ENCODE measurements at regions not wholly inside any gene's neighbourhood (a gene's known extent, or its start where the extent isn't known, plus 50 kb on each side); places are given as distances from the start of the nearest gene placed in this dataset.

DNA sequence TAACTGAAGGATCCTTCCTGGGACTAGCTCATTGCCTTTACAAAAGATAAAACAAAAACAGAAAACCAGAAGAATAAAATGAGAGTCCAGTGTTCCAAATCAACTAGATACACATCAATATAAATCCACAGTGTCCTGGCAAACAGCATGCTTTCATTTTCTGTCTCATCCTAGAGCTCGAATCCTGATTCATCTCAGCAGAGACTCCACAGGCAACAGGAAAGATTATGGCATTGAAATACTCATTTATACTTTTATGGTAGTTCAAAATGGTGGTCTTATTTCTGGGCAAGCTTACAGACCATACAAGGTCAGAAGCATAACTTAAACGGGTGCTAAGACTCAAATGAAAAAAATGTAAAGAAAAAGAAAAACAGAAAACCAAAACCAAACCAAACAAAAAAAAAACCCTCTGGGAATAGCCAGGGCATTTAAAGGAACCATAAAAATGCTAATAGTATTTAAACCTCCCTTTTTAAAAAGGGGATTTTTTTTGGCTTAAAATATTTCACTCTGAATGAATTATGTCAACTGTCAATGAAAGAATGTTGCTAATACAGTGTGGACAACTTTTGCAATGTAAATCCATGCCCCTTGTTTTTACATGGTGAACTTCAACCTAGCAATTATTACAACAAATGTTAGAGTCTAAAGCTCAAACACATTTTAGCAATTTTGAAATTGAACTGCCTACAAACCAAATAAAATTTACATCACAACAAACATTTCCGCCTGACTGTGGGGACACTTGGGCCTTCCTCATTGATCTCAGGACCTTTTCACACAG is 57.9 kb downstream of the GPR101 start:
- Histone ChIP-seq H3K23ac (ENCODE audit: low read depth, low read length, poor library complexity) (no peak overlapping the region), H2BK120ac (ENCODE audit: low read depth, low read length) (no peak overlapping the region), H4K8ac (ENCODE audit: low read depth, low read length) (no peak overlapping the region), H3K27me3 (ENCODE audit: control insufficient read depth in 3 of 3, insufficient read depth in 3 of 3, low read depth in 1 of 3, low read length in 3 of 3) (no peaks in the 10 kb centered on the region), H4K91ac (ENCODE audit: low read depth, low read length, poor library complexity) (no peak overlapping the region), H2BK15ac (ENCODE audit: low read length) (no peak overlapping the region), H3K4ac (ENCODE audit: low read length) (no peak overlapping the region), H3K4me3 (ENCODE audit: low read length in 2 of 2) (no peak overlapping the region), H3K14ac (ENCODE audit: low read length) (no peak overlapping the region), H2AFZ (ENCODE audit: low read length) (no peak overlapping the region), H3K4me1 (ENCODE audit: control insufficient read depth in 2 of 2, insufficient read depth in 1 of 2, low read depth in 1 of 2, low read length in 2 of 2) (no peaks in the 10 kb centered on the region), H3K4me2 (ENCODE audit: insufficient read depth, low read length, poor library complexity, severe bottlenecking) (no peak overlapping the region), H3K9ac (ENCODE audit: low read depth, low read length, poor library complexity) (no peak overlapping the region), H3K79me1 (ENCODE audit: low read depth, low read length) (no peaks in the 10 kb centered on the region), H3K27ac (replicated peaks; ENCODE audit: low read length) (no peak overlapping the region), H2AK5ac (ENCODE audit: low read depth, low read length) (no peak overlapping the region), H3K18ac (ENCODE audit: low read length) (no peak overlapping the region), H3K9me3 (replicated peaks in 1 of 2; ENCODE audit: control insufficient read depth in 2 of 2, insufficient read depth in 1 of 2, low read depth in 1 of 2, low read length in 2 of 2) (no peaks in the 10 kb centered on the region), H3K36me3 (replicated peaks in 1 of 2; ENCODE audit: control insufficient read depth in 2 of 2, insufficient read depth in 2 of 2, low read length in 2 of 2) (no peaks in the 10 kb centered on the region), H2BK5ac (ENCODE audit: low read length) (no peak overlapping the region), H2BK12ac (ENCODE audit: low read length) (no peak overlapping the region)
- DNase-seq (ENCODE audit: low spot score), result no peak
- WGBS, 2 donors (ENCODE audit: extremely low coverage in 2 of 2, insufficient read length in 2 of 2, insufficient replicate concordance in 1 of 2), result no CpG with 5 or more reads among the region's 3 CpGs

DNA sequence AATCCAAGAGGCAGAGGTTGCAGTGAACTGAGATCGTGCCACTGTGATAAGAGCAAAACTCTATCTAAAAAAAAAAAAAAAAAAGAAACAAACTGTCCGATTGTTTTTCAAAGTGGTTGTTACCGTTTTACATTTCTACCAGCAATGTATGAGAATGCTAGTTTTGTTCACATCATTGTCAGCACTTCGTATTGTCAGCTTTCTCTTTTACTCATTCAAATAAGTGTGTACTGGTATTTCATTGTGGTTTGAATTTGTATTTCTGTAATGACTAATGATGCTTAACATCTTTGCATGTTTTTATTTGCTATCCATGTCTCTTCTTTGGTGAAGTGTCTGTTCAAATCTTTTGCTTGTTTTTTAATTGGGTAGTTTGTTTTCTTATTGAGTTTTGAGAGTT is 65.8 kb downstream of the GPR101 start:
- Histone ChIP-seq H3K79me1 (ENCODE audit: low read depth, low read length) (no peaks in the 10 kb centered on the region), H2BK120ac (ENCODE audit: low read depth, low read length) (no peak overlapping the region), H2AK5ac (ENCODE audit: low read depth, low read length) (no peak overlapping the region), H4K91ac (ENCODE audit: low read depth, low read length, poor library complexity) (no peak overlapping the region), H3K4me2 (ENCODE audit: insufficient read depth, low read length, poor library complexity, severe bottlenecking) (no peak overlapping the region), H3K4me3 (ENCODE audit: low read length in 2 of 2) (no peak overlapping the region), H3K9ac (ENCODE audit: low read depth, low read length, poor library complexity) (no peak overlapping the region), H3K4ac (ENCODE audit: low read length) (no peak overlapping the region), H2BK5ac (ENCODE audit: low read length) (no peak overlapping the region), H3K27me3 (ENCODE audit: control insufficient read depth in 3 of 3, insufficient read depth in 3 of 3, low read depth in 1 of 3, low read length in 3 of 3) (peaks cover 0 to 4% (median 0%) of the 10 kb centered on the region in 3 experiments), H3K36me3 (replicated peaks in 1 of 2; ENCODE audit: control insufficient read depth in 2 of 2, insufficient read depth in 2 of 2, low read length in 2 of 2) (no peaks in the 10 kb centered on the region), H3K9me3 (replicated peaks in 1 of 2; ENCODE audit: control insufficient read depth in 2 of 2, insufficient read depth in 1 of 2, low read depth in 1 of 2, low read length in 2 of 2) (no peaks in the 10 kb centered on the region), H2BK12ac (ENCODE audit: low read length) (no peak overlapping the region), H4K8ac (ENCODE audit: low read depth, low read length) (no peak overlapping the region), H2AFZ (ENCODE audit: low read length) (no peak overlapping the region), H2BK15ac (ENCODE audit: low read length) (no peak overlapping the region), H3K4me1 (ENCODE audit: control insufficient read depth in 2 of 2, insufficient read depth in 1 of 2, low read depth in 1 of 2, low read length in 2 of 2) (no peaks in the 10 kb centered on the region), H3K14ac (ENCODE audit: low read length) (no peak overlapping the region), H3K27ac (replicated peaks; ENCODE audit: low read length) (no peak overlapping the region), H3K23ac (ENCODE audit: low read depth, low read length, poor library complexity) (no peak overlapping the region), H3K18ac (ENCODE audit: low read length) (no peak overlapping the region)
- DNase-seq (ENCODE audit: low spot score), result no peak
- no CpG with 5 or more reads among the region's 4 CpGs for WGBS, 2 donors (ENCODE audit: extremely low coverage in 2 of 2, insufficient read length in 2 of 2, insufficient replicate concordance in 1 of 2)

DNA sequence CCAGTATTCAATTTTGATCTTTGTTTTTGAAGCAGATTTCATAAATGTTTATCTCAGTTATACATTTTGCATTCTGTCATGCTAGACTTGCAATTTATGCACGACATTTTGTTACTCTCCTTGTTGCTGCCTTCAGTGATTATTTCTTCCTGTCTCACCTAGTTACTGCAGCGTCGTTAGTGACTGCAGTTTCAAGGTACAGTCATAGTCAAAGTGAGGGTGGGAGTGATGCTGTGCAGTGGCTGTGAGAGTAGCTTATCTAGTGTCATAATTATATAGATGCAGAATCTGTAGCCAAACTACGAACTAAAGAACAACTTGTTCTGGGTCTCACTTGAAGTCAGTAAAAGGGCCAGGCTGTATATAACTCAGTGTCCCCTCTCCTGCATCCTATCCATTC is 69.8 kb downstream of the GPR101 start:
- Histone ChIP-seq H3K4ac (ENCODE audit: low read length) (no peak overlapping the region), H3K36me3 (replicated peaks in 1 of 2; ENCODE audit: control insufficient read depth in 2 of 2, insufficient read depth in 2 of 2, low read length in 2 of 2) (no peaks in the 10 kb centered on the region), H3K23ac (ENCODE audit: low read depth, low read length, poor library complexity) (no peak overlapping the region), H2AK5ac (ENCODE audit: low read depth, low read length) (no peak overlapping the region), H3K79me1 (ENCODE audit: low read depth, low read length) (no peaks in the 10 kb centered on the region), H3K9ac (ENCODE audit: low read depth, low read length, poor library complexity) (no peak overlapping the region), H2AFZ (ENCODE audit: low read length) (no peak overlapping the region), H3K14ac (ENCODE audit: low read length) (no peak overlapping the region), H2BK5ac (ENCODE audit: low read length) (no peak overlapping the region), H3K18ac (ENCODE audit: low read length) (no peak overlapping the region), H3K4me3 (ENCODE audit: low read length in 2 of 2) (no peak overlapping the region), H4K8ac (ENCODE audit: low read depth, low read length) (no peak overlapping the region), H2BK12ac (ENCODE audit: low read length) (no peak overlapping the region), H4K91ac (ENCODE audit: low read depth, low read length, poor library complexity) (no peak overlapping the region), H2BK15ac (ENCODE audit: low read length) (no peak overlapping the region), H3K27ac (replicated peaks; ENCODE audit: low read length) (no peak overlapping the region), H2BK120ac (ENCODE audit: low read depth, low read length) (no peak overlapping the region), H3K4me2 (ENCODE audit: insufficient read depth, low read length, poor library complexity, severe bottlenecking) (no peak overlapping the region), H3K9me3 (replicated peaks in 1 of 2; ENCODE audit: control insufficient read depth in 2 of 2, insufficient read depth in 1 of 2, low read depth in 1 of 2, low read length in 2 of 2) (no peaks in the 10 kb centered on the region), H3K27me3 (ENCODE audit: control insufficient read depth in 3 of 3, insufficient read depth in 3 of 3, low read depth in 1 of 3, low read length in 3 of 3) (no peaks in the 10 kb centered on the region), H3K4me1 (ENCODE audit: control insufficient read depth in 2 of 2, insufficient read depth in 1 of 2, low read depth in 1 of 2, low read length in 2 of 2) (peaks cover 0 to 3% of the 10 kb centered on the region in 2 donors)
- no CpG with 5 or more reads among the region's 4 CpGs for WGBS, 2 donors (ENCODE audit: extremely low coverage in 2 of 2, insufficient read length in 2 of 2, insufficient replicate concordance in 1 of 2)
- DNase-seq (ENCODE audit: low spot score), result no peak

DNA sequence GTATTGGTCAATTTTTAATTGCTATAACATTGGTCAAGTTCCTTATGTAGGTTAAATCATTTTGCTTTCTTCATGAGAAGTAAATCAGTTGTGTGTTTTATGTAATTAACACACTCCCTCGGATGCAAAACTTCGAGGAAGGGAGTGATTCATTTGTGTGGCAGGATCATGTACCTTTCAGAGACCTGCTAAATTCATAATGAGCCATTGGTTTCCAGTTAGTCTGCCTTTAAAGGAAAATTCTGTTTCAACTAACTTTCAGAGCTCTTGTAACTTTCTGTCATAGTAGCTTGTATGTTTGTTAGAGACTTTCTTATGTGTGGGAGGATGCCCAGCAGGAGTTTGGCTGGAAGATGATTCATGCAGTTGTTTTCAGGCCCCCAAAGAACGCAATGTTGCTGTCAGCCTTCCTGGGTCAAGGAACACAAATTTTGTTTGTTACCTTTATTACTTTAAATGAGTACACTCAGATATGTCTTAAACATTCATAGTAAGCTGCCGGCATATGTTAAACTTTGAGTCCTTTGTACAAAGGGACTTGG is 72.1 kb downstream of the GPR101 start:
- H3K14ac ChIP-seq (ENCODE audit: low read length), result no peak overlapping the region

More for the DNA sequence above, 72.1 kb downstream of the GPR101 start:
- Histone ChIP-seq H2AK5ac (ENCODE audit: low read depth, low read length) (no peak overlapping the region), H2AFZ (ENCODE audit: low read length) (peak overlapping the region; percentile 20), H2BK12ac (ENCODE audit: low read length) (no peak overlapping the region), H3K79me1 (ENCODE audit: low read depth, low read length) (no peaks in the 10 kb centered on the region), H3K4me2 (ENCODE audit: insufficient read depth, low read length, poor library complexity, severe bottlenecking) (no peak overlapping the region), H3K4me1 (ENCODE audit: control insufficient read depth in 2 of 2, insufficient read depth in 1 of 2, low read depth in 1 of 2, low read length in 2 of 2) (peaks cover 0 to 3% of the 10 kb centered on the region in 2 donors), H2BK5ac (ENCODE audit: low read length) (no peak overlapping the region), H2BK120ac (ENCODE audit: low read depth, low read length) (no peak overlapping the region), H3K4me3 (ENCODE audit: low read length in 2 of 2) (no peak overlapping the region), H3K18ac (ENCODE audit: low read length) (no peak overlapping the region), H3K23ac (ENCODE audit: low read depth, low read length, poor library complexity) (no peak overlapping the region), H3K9me3 (replicated peaks in 1 of 2; ENCODE audit: control insufficient read depth in 2 of 2, insufficient read depth in 1 of 2, low read depth in 1 of 2, low read length in 2 of 2) (no peaks in the 10 kb centered on the region), H2BK15ac (ENCODE audit: low read length) (no peak overlapping the region), H3K9ac (ENCODE audit: low read depth, low read length, poor library complexity) (no peak overlapping the region), H3K4ac (ENCODE audit: low read length) (no peak overlapping the region), H4K8ac (ENCODE audit: low read depth, low read length) (no peak overlapping the region), H3K36me3 (replicated peaks in 1 of 2; ENCODE audit: control insufficient read depth in 2 of 2, insufficient read depth in 2 of 2, low read length in 2 of 2) (no peaks in the 10 kb centered on the region), H3K27ac (replicated peaks; ENCODE audit: low read length) (no peak overlapping the region), H4K91ac (ENCODE audit: low read depth, low read length, poor library complexity) (no peak overlapping the region), H3K27me3 (ENCODE audit: control insufficient read depth in 3 of 3, insufficient read depth in 3 of 3, low read depth in 1 of 3, low read length in 3 of 3) (no peaks in the 10 kb centered on the region)
- no peak for DNase-seq (ENCODE audit: low spot score)
- WGBS, 2 donors (ENCODE audit: extremely low coverage in 2 of 2, insufficient read length in 2 of 2, insufficient replicate concordance in 1 of 2), result no CpG with 5 or more reads among the region's 4 CpGs
